ENCODE measurements at regions not wholly inside any gene's neighbourhood (a gene's known extent, or its start where the extent isn't known, plus 50 kb on each side); places are given as distances from the start of the nearest gene placed in this dataset.
"Not testable (repeated sequence)": the region's sequence is repeated elsewhere in the genome, so short reads cannot be mapped to it uniquely, and the experiment has no call there.

DNA sequence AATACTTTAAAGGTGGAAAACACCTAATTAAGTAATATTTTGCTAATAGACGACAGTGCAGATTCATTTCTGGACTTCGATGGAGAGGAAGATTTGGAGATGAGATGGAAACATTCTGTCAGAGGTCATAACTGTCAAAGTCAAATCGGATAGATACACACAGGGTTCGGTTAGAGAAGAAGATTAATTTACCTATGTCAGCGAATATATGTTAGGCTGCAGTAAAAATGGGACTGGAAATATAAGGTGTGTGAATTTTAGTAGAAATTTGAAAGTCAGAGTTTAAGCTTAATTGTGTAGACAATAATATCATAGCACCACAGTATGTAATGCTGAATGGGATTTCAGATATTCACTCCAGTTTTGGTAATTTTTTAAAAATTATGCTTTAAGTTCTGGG, 1020.3 kb upstream of the ACO1 start:
- peaks cover 2% of the 10 kb centered on the region for H3K9me3 Mint-ChIP-seq

DNA sequence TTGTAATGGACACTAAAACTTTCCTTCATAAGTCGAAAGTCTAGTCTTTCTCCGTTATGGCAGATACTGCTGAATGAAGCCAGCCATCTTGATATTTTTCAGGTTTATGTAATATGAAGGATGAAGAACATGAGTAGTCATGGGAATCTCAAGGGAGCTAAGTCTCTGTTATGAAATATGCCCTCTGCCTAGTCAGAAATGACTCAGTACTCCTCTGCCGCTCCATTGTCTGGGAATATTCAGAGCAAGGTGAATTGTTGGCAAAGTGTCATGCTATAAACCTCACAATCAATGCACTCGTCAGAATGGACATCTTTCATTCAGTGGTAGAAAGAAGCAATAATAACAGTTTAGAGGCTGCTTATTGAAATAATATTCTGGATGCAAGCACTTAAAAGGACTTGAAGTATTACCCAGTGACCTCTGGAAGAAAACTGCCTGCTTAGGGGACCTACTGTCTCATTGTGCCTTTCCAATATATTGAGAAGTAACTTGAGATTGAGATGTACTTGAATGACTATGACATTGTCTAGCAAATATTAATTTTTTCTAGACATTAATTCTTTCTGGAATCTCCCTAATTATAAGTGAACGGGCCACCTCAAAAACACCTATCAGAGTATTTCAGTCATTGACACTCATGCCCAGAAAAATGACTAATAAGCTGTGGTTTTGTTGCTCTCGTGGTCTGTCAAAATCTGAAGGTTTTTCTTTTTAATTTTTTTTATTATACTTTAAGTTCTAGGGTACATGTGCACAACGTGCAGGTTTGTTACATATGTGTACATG, 1011.5 kb upstream of the ACO1 start:
- Mint-ChIP-seq H3K27ac (no peak overlapping the region), H3K36me3 (ENCODE audit: low read depth) (no peaks in the 10 kb centered on the region), H3K27me3 (no peaks in the 10 kb centered on the region), H3K9me3 (no peaks in the 10 kb centered on the region), H3K4me1 (ENCODE audit: low read depth) (no peaks in the 10 kb centered on the region), H3K4me3 (no peak overlapping the region)
- DNase-seq: no peak

More for the DNA sequence above, 1020.3 kb upstream of the ACO1 start:
- Mint-ChIP-seq H3K27me3 (no peaks in the 10 kb centered on the region), H3K4me3 (no peak overlapping the region), H3K27ac (no peak overlapping the region), H3K4me1 (ENCODE audit: low read depth) (no peaks in the 10 kb centered on the region), H3K36me3 (ENCODE audit: low read depth) (no peaks in the 10 kb centered on the region)
- DNase-seq: no peak

DNA sequence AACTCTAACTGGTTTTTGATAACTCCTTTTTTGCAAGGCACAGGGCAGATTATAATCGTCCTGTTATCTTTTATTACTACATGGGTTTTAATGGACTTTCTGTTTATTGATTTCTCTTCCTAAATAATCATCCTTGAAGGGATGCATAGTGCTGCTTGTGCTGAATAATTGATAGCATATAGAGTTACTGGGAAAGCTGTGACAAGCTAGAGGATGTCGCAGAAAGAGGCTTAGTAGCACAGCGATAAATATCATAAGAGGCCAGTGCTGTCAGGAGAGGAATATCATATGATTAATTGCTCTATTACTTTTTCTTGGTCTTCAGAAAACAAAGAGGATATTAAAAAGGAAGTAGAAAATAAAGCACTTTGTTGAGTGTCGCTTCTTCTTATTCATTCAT, 1007.1 kb upstream of the ACO1 start:
- no peaks in the 10 kb centered on the region for H3K36me3 Mint-ChIP-seq (ENCODE audit: low read depth)
- no peaks in the 10 kb centered on the region for H3K27me3 Mint-ChIP-seq
- no peaks in the 10 kb centered on the region for H3K9me3 Mint-ChIP-seq
- H3K4me1 Mint-ChIP-seq (ENCODE audit: low read depth): no peaks in the 10 kb centered on the region
- H3K4me3 Mint-ChIP-seq: no peak overlapping the region
- no peak for DNase-seq
- H3K27ac Mint-ChIP-seq: no peak overlapping the region

DNA sequence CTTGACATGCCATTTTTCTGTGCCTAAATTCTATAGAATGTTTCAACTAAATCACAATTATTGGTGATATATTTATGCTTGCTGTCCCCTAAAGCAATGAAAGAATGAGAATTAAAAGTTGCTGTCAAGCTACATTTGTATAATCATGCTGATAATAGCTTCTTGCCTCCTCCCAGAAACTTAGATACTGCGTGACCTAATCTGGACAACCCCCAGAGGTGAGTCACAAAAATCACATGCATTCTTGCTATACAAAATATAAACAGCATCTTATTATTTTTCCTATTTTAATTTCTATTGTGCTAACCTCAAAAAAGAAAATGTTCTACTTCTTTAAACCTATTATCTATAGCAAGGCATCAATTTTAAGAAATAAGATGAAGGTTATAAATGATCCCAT, 995.8 kb upstream of the ACO1 start:
- Mint-ChIP-seq H3K27ac (no peak overlapping the region), H3K27me3 (no peaks in the 10 kb centered on the region), H3K36me3 (ENCODE audit: low read depth) (no peaks in the 10 kb centered on the region), H3K9me3 (peaks cover 2% of the 10 kb centered on the region), H3K4me3 (no peak overlapping the region), H3K4me1 (ENCODE audit: low read depth) (peaks cover 16% of the 10 kb centered on the region)
- DNase-seq: no peak

DNA sequence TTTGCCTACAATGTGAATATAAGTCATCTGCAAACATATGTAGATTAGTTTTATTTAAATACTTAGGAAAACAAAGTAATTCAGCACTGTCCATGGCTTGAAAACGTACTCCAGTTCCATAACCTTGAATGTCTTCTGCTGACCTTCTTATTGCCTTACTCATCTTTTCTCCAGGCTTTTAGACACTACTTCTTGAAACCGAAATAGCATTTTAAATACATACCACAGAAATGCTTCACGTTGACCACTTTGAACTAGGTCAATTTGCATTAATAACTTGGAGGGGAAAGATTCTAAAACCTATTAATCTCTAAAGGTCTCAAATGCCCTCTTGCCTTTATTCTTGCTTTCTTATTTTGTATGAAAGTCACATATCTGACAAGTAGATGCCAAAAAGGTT, 995.4 kb upstream of the ACO1 start:
- H3K27ac Mint-ChIP-seq: no peak overlapping the region
- no peaks in the 10 kb centered on the region for H3K27me3 Mint-ChIP-seq
- H3K4me1 Mint-ChIP-seq (ENCODE audit: low read depth): peaks cover 20% of the 10 kb centered on the region
- H3K36me3 Mint-ChIP-seq (ENCODE audit: low read depth): no peaks in the 10 kb centered on the region
- peaks cover 2% of the 10 kb centered on the region for H3K9me3 Mint-ChIP-seq
- H3K4me3 Mint-ChIP-seq: no peak overlapping the region
- no peak for DNase-seq

DNA sequence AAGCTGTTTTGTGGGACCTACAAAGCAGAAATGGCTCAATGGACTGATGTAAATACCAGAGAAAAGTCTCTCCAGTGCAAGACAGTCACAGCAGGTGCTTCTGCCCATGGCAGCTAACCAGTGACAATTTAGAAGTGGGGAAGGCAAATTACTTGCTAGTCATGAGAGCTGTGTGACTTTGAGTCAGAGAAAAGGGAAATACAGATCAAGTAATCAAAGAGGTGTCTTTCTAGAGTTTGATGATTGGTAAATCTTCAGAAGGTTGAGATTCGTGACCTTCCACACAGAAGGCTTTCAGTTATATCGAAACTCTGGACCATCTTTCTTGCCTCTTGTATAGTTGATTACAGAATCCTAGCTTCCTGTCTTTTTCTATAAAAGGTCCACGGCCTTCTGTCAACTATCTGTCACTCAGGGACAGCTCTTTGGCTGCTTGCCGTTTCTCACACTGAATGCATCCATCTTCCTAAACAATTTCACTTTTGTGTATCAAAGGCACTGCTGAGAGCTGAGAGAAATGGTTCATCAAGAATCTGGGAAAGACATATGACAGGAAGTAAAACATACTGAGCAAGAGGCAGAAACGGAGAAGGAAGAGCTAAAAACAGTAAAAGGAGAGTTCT, 993.9 kb upstream of the ACO1 start:
- peaks cover 2% of the 10 kb centered on the region for H3K9me3 Mint-ChIP-seq
- no peak overlapping the region for H3K4me3 Mint-ChIP-seq
- H3K36me3 Mint-ChIP-seq (ENCODE audit: low read depth): no peaks in the 10 kb centered on the region
- no peak overlapping the region for H3K27ac Mint-ChIP-seq
- peaks cover 20% of the 10 kb centered on the region for H3K4me1 Mint-ChIP-seq (ENCODE audit: low read depth)
- no peak for DNase-seq
- no peaks in the 10 kb centered on the region for H3K27me3 Mint-ChIP-seq

DNA sequence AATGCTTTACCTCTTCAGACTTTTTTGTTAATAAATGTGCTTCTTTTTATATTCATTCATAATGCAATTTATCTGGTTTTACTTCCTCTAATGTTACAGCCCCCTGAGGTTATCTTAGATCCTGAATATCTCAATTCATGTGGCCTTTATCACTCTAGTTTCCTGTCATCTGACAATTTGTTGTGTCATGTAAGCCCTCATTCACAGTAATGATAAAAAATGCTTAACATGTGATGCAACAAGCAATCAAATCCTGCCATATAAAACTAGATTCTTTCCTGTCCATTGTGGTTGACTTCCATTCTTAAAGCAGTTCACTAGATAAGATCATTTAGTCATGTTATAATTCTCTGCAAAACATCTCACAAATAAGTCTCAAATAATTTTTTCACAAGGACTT, 991.2 kb upstream of the ACO1 start:
- Mint-ChIP-seq H3K4me3 (no peak overlapping the region), H3K9me3 (peaks cover 2% of the 10 kb centered on the region), H3K27me3 (no peaks in the 10 kb centered on the region), H3K36me3 (ENCODE audit: low read depth) (no peaks in the 10 kb centered on the region), H3K27ac (no peak overlapping the region), H3K4me1 (ENCODE audit: low read depth) (peaks cover 20% of the 10 kb centered on the region)
- no peak for DNase-seq

DNA sequence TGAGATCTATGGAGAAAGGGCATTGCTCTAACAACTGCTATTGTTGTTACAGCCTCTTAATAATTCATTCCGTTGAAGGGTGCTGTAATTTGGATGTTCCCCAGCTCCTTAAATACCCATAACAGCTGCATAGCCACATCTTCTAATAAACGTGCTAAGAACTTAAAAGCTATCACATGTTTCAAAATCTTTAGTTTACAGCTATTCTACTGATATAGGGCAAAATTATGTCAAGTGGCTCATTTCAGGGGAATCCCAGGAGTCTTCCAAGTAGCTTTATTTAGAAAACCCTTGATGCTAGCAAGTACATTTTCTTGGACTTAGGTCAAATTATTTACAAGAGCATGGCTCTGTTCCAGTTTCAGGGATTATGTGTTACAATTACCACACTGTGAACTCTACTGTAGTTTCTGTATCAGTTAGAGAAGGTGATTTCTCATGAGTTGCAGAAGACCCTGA, 990.4 kb upstream of the ACO1 start:
- Mint-ChIP-seq H3K36me3 (ENCODE audit: low read depth) (no peaks in the 10 kb centered on the region), H3K27me3 (no peaks in the 10 kb centered on the region), H3K4me1 (ENCODE audit: low read depth) (peaks cover 20% of the 10 kb centered on the region), H3K27ac (no peak overlapping the region), H3K9me3 (peaks cover 2% of the 10 kb centered on the region), H3K4me3 (no peak overlapping the region)
- no peak for DNase-seq

DNA sequence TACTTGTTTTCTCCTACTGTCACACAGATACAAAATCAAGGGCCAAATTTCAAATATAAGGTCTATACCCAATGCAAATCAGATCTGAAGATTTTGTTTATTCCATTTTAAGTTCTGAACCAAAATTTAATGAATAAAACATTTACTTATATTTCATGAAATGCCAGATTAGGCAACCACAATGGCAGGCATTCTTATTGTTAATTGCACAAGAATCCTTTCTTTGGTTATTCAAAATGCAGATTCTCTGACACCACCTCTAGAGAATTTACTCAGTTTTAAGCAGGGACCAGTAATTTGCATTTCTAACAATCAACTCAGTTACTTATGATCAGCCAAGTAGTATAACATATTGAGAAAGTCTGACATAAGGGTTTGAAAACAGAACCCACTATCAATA, 972.4 kb upstream of the ACO1 start:
- Mint-ChIP-seq H3K27me3 (no peaks in the 10 kb centered on the region), H3K4me1 (ENCODE audit: low read depth) (no peaks in the 10 kb centered on the region), H3K36me3 (ENCODE audit: low read depth) (no peaks in the 10 kb centered on the region), H3K4me3 (no peak overlapping the region), H3K27ac (no peak overlapping the region), H3K9me3 (peaks cover 8% of the 10 kb centered on the region)
- DNase-seq: no peak

DNA sequence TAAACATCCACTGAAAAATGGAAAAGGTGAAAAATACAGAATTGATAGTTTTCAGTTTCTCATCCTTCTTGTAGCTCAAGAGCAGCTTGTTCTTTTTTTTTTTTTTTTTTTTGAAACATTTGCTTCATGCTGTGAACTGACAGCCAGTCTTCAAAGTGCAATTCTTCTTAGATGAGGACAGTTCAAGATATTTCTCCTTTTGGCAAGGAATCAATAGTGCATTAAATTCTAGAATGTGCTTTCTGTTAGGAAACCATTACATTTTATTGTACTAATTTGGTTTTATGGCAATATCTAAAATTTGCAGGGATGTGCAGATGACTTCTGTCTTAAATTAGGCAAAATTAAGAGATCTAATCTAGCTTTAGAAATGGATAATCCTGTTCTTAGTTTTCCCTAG, 969.3 kb upstream of the ACO1 start:
- Mint-ChIP-seq H3K27ac (no peak overlapping the region), H3K4me1 (ENCODE audit: low read depth) (no peaks in the 10 kb centered on the region), H3K27me3 (no peaks in the 10 kb centered on the region), H3K36me3 (ENCODE audit: low read depth) (no peaks in the 10 kb centered on the region), H3K9me3 (peaks cover 7% of the 10 kb centered on the region), H3K4me3 (no peak overlapping the region)
- no peak for DNase-seq

DNA sequence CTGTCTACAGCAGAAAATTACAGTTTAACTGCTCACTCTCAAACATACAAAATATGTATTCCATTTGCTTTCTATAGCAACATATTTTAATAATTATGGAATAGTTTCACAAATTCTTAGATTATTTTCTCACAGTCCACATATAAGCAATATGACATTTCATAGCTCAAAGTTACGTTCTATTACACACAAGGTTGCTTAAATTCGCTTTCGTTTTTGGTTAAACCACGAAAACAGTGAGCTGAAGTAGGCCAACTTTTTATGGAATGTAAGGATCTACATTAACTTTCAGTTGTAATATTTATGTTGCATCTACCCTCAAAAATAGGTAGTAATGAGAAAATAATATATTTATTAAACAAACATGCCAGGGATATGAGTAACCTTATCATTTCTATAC, 966.0 kb upstream of the ACO1 start:
- no peak for DNase-seq
- Mint-ChIP-seq H3K27me3 (no peaks in the 10 kb centered on the region), H3K4me3 (no peak overlapping the region), H3K27ac (no peak overlapping the region), H3K36me3 (ENCODE audit: low read depth) (no peaks in the 10 kb centered on the region), H3K9me3 (peaks cover 4% of the 10 kb centered on the region), H3K4me1 (ENCODE audit: low read depth) (no peaks in the 10 kb centered on the region)

DNA sequence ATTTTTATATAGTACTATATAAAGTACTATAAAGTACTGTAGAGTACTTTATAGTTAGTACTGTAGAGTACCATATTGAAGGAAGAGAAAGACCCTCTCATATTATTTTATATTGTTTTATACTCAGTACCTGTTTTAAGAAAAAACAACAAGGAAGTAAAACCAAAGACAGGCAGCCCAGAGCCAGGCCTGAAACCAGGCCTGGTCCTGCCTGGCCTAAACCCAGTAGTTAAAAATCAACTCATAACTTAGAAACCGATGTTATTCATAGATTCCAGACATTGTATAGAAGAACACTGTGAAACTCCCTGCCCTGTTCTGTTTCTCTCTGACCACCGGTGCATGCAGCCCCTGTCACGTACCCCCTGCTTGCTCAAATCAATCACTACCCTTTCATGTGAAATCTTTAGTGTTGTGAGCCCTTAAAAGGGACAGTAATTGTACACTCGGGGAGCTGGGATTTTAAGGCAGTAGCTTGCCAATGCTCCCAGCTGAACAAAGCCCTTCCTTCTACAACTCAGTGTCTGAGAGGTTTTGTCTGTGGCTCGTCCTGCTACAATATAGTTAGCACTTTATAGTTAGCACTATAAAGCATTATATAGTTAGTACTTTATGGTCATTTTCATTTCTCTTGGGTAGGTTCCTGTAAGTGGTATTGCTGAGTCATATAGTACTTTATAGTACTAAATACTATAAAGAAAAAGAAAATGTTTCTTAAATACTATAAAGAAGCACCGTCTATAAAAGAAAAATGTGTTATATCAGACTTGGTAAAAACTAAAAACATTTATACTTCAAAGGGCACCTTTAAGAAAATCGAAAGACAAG, 940.6 kb upstream of the ACO1 start:
- H3K4me1 Mint-ChIP-seq (ENCODE audit: low read depth): peaks cover 14% of the 10 kb centered on the region
- DNase-seq; H3K27me3 Mint-ChIP-seq; H3K27ac Mint-ChIP-seq; H3K4me3 Mint-ChIP-seq; H3K36me3 Mint-ChIP-seq (ENCODE audit: low read depth); H3K9me3 Mint-ChIP-seq: not testable (repeated sequence)

DNA sequence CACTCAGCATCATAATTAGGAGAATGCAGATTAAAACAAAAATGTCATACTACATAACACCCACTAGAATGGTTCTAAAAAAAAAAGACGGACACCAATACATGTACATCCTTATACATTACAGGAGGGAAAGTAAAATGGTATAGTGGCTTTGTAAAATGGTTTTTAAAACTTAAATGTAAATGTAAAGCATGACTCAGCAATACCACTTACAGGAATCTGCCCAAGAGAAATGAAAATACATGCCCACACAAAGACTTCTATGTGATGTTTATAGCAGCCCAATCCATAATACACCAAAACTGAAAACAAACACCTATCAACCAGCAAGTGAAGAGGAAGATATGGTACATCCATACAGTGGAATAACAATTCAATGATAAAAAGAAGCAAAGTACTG, 939.1 kb upstream of the ACO1 start:
- no peaks in the 10 kb centered on the region for H3K27me3 Mint-ChIP-seq
- no peaks in the 10 kb centered on the region for H3K9me3 Mint-ChIP-seq
- peaks cover 17% of the 10 kb centered on the region for H3K4me1 Mint-ChIP-seq (ENCODE audit: low read depth)
- H3K27ac Mint-ChIP-seq: no peak overlapping the region
- H3K4me3 Mint-ChIP-seq: no peak overlapping the region
- H3K36me3 Mint-ChIP-seq (ENCODE audit: low read depth): no peaks in the 10 kb centered on the region
- no peak for DNase-seq

DNA sequence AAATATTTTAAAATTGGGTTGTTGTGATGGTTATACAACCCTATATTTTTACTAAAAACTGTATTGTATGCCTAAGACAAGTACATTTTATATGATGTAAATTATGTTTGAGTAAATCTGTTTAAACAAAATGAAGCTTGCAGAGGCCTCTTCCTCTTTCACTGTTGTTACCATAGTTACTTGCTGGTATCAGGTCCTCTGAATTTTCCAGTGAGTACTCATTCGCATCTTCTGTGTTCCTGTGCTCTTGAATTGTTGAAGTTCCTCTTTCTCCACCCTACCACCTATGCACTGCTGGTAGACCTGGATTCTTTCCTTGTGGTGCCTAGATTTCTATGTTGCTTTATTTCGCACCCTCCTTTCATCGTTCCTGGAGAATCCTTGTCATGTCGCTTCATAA, 938.5 kb upstream of the ACO1 start:
- DNase-seq: no peak
- H3K27ac Mint-ChIP-seq: no peak overlapping the region
- no peaks in the 10 kb centered on the region for H3K9me3 Mint-ChIP-seq
- H3K4me3 Mint-ChIP-seq: no peak overlapping the region
- no peaks in the 10 kb centered on the region for H3K27me3 Mint-ChIP-seq
- H3K4me1 Mint-ChIP-seq (ENCODE audit: low read depth): peaks cover 17% of the 10 kb centered on the region
- no peaks in the 10 kb centered on the region for H3K36me3 Mint-ChIP-seq (ENCODE audit: low read depth)

DNA sequence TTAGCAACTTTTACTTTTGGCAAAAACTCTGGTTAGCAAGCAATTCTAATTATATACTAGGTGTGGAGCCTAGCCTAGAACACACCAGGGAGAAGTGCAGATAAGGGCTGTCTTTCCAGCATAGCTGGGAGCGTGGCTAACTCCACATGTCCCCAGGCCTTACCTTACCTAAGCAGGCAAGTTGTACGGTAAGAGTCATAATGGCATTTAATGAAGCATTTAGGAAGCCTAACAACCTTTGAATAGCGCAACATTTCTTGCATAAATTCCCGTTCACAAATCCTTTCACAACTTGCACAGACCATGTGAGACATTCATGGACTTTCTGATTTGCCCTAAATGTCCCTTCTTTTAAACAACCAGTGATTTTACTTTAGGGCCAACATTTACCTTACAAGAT, 917.4 kb upstream of the ACO1 start:
- Mint-ChIP-seq H3K9me3 (peaks cover 24% of the 10 kb centered on the region), H3K27ac (no peak overlapping the region), H3K27me3 (no peaks in the 10 kb centered on the region), H3K36me3 (ENCODE audit: low read depth) (no peaks in the 10 kb centered on the region), H3K4me1 (ENCODE audit: low read depth) (peaks cover 11% of the 10 kb centered on the region), H3K4me3 (no peak overlapping the region)
- DNase-seq: no peak

Measured in activated T-cell treated with anti-CD3 and anti-CD28 coated beads, Interleukin-2, amount 50 U/mL, for 24 hours (primary cell).